Astrocyte of the cerebellum (primary cell): ENCODE measurements at regions not wholly inside any gene's neighbourhood (a gene's known extent, or its start where the extent isn't known, plus 50 kb on each side); places are given as distances from the start of the nearest gene placed in this dataset.

ENCODE experiments used
- DNase-seq: peaks from one replicate; pipeline ENCODE4 v3.0.0-alpha.2; 2011; ENCODE audit warnings: low read depth
- H3K4me3 ChIP-seq: 2 replicates; pipeline ENCODE4 v1.5.1; 2011; ENCODE audit warnings: mild to moderate bottlenecking, low read depth, low read length, moderate library complexity
- CTCF ChIP-seq: IDR thresholded peaks from 2 replicates; pipeline ENCODE4 v1.5.1; 2012; ENCODE audit warnings: low read length, low read depth, moderate library complexity, mild to moderate bottlenecking; ENCODE audit errors: missing control alignments
- in situ Hi-C: cut with HindIII; loops from 2 replicates; pipeline ENCODE4 v1.10.0; 2017; ENCODE audit warnings: low sequenced_read_pairs

GRCh38 chr3:117754058-117754457 is 1044.5 kb downstream of the TUSC7 start:
- no peak overlapping the region for H3K4me3 ChIP-seq
- no peak for TF ChIP-seq CTCF
- DNase-seq = no peak
- in situ Hi-C loops = no loop called here

- no peak for DNase-seq
- no peak overlapping the region for H3K4me3 ChIP-seq
- in situ Hi-C loops = no loop called here
- no peak for TF ChIP-seq CTCF
Measured at GRCh38 chr3:117754841-117755240, 1045.3 kb downstream of the TUSC7 start.

GRCh38 chr3:117756563-117756962 is 1047.0 kb downstream of the TUSC7 start:
- TF ChIP-seq CTCF = no peak
- DNase-seq = no peak
- in situ Hi-C loops = no loop called here
- no peak overlapping the region for H3K4me3 ChIP-seq

DNA sequence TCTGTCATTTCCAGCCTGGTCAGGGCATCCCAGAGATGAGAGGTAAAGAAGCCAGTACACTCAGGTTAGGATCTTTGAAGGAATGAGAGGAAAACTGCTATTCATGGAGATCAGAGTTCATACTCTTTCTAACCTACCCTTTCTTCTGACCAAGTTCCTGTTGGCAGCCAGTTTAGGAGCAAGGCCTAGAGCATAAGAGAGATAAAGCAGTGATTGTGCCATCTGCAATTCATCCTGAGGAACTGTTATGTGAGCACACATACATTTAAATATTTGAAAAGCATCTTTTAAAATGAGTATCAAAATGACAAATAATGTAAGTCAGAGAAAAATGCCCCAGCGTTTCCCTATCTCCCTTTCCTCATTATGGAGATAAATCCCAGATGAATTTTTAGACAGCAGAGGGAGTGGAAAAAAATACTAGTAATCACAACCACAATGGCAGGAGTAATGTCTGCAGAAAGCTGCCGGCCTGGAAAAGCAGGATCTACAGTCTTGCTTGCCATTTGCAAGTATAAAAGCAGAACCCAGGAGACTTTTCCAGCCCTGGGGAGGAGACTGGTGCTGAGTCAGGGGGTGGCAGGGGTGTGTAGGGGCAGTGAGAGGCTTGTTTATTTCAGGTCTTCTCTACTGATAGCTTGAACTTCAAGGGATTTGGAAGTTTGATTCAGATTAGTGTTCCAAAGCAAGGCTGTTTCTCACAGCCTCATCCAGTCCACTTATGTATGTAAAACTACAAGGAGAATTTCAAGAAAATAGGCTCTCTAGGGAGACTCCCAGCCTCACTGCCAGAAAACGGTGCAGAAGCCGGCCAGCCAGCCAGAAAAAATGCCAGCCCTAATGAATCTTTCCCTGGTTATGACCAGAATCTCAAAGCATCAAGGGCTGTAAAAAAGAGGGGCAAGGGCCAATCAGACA is 1052.4 kb downstream of the TUSC7 start:
- H3K4me3 ChIP-seq = no peak overlapping the region
- TF ChIP-seq CTCF = no peak
- in situ Hi-C loops = no loop called here
- DNase-seq = no peak

- no peak for TF ChIP-seq CTCF
- DNase-seq = no peak
- in situ Hi-C loops = no loop called here
- no peak overlapping the region for H3K4me3 ChIP-seq
Measured at GRCh38 chr3:117762621-117763037, 1053.0 kb downstream of the TUSC7 start.

GRCh38 chr3:117763561-117763960 is 1054.0 kb downstream of the TUSC7 start:
- no peak overlapping the region for H3K4me3 ChIP-seq
- in situ Hi-C loops = no loop called here
- DNase-seq = no peak
- TF ChIP-seq CTCF = no peak

DNA sequence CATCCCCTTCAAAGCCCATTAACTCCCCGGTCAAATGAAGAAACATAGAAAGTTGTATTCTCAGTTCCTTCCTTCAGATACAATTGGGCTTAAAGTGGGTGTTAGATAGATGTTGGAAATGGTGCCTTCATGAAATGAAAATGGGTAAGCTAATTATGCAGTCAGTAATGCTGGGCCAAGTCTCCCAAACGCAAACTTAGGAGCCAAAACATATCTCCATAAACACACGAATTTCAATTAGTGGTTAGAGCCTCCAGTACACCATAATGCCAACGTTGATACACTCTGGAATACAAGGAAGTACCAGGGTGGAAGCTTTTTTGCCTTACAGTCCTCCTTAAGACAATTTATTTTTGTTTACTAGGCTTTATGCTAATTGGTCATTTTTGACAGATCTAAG is 1059.0 kb downstream of the TUSC7 start:
- no peak for DNase-seq
- no peak overlapping the region for H3K4me3 ChIP-seq
- in situ Hi-C loops = no loop called here
- TF ChIP-seq CTCF = no peak
